ENCODE measurements at regions not wholly inside any gene's neighbourhood (a gene's known extent, or its start where the extent isn't known, plus 50 kb on each side); places are given as distances from the start of the nearest gene placed in this dataset.

- H3K36me3 Mint-ChIP-seq, result no peaks in the 10 kb centered on the region
Measured at GRCh38 chr16:9249534-9249933, 158.1 kb downstream of the HAPSTR1 start.

DNA sequence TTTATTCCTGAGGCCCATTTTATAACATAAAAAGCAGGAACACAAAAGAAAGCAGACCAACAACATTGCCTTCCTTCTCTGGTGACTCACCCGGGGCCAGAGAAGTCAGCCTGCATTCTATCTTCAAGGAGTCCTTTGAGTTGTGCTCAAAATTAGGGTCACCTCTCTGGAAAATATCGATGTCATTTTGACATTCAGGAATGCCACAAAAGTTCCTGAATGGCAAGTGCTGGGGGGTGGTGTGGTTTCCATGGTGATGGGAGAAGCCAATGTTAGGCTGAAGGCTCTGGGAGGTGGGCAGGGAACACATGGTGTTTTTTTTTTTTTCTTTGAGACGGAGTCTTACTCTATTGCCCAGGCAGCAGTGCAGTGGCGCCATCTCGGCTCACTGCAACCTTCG, 159.6 kb downstream of the HAPSTR1 start:
- H3K27me3 Mint-ChIP-seq, result no peaks in the 10 kb centered on the region
- CTCF ChIA-PET, result no interaction called here
- H3K4me3 Mint-ChIP-seq, result no peak overlapping the region
- H3K9me3 Mint-ChIP-seq, result no peaks in the 10 kb centered on the region
- DNase-seq, result no peak
- H3K4me1 Mint-ChIP-seq, result no peaks in the 10 kb centered on the region
- H3K36me3 Mint-ChIP-seq, result no peaks in the 10 kb centered on the region
- no peak overlapping the region for H3K27ac Mint-ChIP-seq

More at GRCh38 chr16:9249534-9249933, 158.1 kb downstream of the HAPSTR1 start:
- DNase-seq, result no peak
- no peak overlapping the region for H3K4me3 Mint-ChIP-seq
- no peaks in the 10 kb centered on the region for H3K9me3 Mint-ChIP-seq
- no peaks in the 10 kb centered on the region for H3K4me1 Mint-ChIP-seq
- H3K27me3 Mint-ChIP-seq, result peaks cover 3% of the 10 kb centered on the region
- CTCF ChIA-PET, result no interaction called here
- no peak overlapping the region for H3K27ac Mint-ChIP-seq

GRCh38 chr16:9254863-9255262, 163.4 kb downstream of the HAPSTR1 start:
- Mint-ChIP-seq H3K27ac (no peak overlapping the region), H3K9me3 (no peaks in the 10 kb centered on the region), H3K36me3 (no peaks in the 10 kb centered on the region), H3K4me3 (no peak overlapping the region), H3K27me3 (no peaks in the 10 kb centered on the region), H3K4me1 (no peaks in the 10 kb centered on the region)
- DNase-seq, result no peak
- CTCF ChIA-PET, result no interaction called here

DNA sequence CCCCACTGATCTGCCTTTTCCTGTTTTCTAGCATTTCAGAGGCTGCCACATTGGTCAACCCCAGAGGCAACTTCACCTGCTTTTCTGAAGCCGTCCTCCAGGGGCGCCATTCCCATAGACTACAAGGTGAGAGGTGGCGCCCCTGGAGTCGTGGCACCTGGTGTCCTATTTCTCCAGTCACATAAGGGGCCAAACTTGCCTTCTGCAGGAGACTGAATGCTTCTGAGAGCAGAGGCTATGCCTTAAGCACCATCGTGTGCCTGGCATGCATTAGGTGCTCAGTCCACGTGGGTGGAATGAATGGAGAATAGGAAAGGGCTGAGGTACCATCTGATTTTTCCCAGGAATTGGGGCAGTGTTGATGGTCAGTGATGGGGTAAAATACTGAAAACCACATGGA, 164.8 kb downstream of the HAPSTR1 start:
- no peaks in the 10 kb centered on the region for H3K27me3 Mint-ChIP-seq
- CTCF ChIA-PET, result interaction anchor here (0.9 to 1.3 kb wide), 3 partner anchors 10 to 14 kb away, joined by 3 read pairs; no protein-coding TSS in a partner anchor

DNA sequence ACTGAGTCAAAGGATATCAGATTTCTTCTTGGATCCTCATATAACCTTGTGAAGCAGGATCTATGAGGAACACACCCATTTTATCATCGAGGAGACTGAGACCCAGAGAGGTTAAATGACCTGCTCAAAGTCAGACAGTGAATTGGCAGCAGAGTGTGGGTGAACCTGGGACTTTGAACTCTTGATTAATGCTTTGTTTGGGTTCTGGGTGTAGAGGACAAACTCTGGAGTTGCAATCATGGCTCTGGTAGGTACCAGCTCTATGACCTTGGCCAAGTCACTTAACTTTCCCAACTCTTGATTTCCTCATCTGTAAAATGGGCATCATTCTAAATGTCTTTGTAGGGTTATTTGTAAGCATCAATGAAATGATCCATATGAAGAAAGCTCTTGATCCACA, 166.4 kb downstream of the HAPSTR1 start:
- H3K4me3 Mint-ChIP-seq, result no peak overlapping the region
- no peak overlapping the region for H3K27ac Mint-ChIP-seq
- no peaks in the 10 kb centered on the region for H3K36me3 Mint-ChIP-seq
- H3K4me1 Mint-ChIP-seq, result no peaks in the 10 kb centered on the region
- CTCF ChIA-PET, result interaction anchor here (0.6 to 1.5 kb wide), 5 partner anchors 8 to 1479 kb away, joined by 3 to 7 read pairs (median 3); partner anchors contain the start of gene GRIN2A
- H3K27me3 Mint-ChIP-seq, result peaks cover 4% of the 10 kb centered on the region
- no peaks in the 10 kb centered on the region for H3K9me3 Mint-ChIP-seq
- DNase-seq, result no peak

More for the DNA sequence above, 164.8 kb downstream of the HAPSTR1 start:
- Mint-ChIP-seq H3K36me3 (no peaks in the 10 kb centered on the region), H3K9me3 (no peaks in the 10 kb centered on the region), H3K4me3 (no peak overlapping the region), H3K27ac (no peak overlapping the region), H3K4me1 (no peaks in the 10 kb centered on the region)
- DNase-seq, result peak; percentile 41

GRCh38 chr16:9258423-9259051, 167.1 kb downstream of the HAPSTR1 start:
- Mint-ChIP-seq H3K4me3 (no peak overlapping the region), H3K27ac (no peak overlapping the region), H3K27me3 (peaks cover 4% of the 10 kb centered on the region), H3K36me3 (no peaks in the 10 kb centered on the region), H3K9me3 (no peaks in the 10 kb centered on the region), H3K4me1 (no peaks in the 10 kb centered on the region)
- peak; percentile 46 for DNase-seq
- CTCF ChIA-PET, result interaction anchor here (0.6 to 1.5 kb wide), 5 partner anchors 10 to 1479 kb away, joined by 3 to 7 read pairs (median 3); partner anchors contain the start of gene GRIN2A

DNA sequence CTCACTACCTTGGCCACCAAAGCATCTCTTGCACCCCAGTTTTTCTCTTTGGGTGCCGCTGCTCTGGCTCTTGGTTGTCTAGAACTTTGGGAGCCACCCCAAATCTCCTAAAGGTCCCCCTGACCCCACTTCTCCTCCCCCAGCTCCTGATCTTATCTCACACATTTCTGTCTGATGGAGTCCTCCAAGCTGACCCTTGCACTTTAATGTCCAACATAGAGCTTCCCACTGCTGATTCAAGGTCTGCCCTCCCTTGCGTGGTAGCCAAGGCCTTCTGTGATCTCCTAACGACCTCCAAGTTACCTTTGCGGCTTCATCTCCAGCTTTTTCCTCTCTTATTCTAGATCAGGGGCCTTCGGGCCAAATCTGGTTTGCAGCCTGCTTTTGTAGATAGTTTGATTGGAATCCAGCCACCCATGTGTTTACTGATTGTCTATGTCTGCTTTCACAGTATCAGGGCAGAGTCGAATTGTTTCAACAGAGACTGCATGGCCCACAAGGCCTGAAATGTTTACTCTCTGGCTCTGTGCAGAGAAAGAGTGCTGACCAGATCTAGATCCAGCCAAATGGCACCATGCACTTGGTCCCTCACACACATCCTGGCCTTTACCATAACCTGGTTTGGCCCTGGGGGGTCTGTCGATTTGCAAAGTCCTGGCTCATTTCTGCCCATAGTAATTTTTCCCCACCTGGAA, 168.6 kb downstream of the HAPSTR1 start:
- DNase-seq, result no peak
- Mint-ChIP-seq H3K27me3 (peaks cover 4% of the 10 kb centered on the region), H3K27ac (no peak overlapping the region), H3K36me3 (no peaks in the 10 kb centered on the region), H3K4me3 (no peak overlapping the region), H3K9me3 (no peaks in the 10 kb centered on the region), H3K4me1 (no peaks in the 10 kb centered on the region)
- CTCF ChIA-PET, result no interaction called here

- no peak overlapping the region for H3K27ac Mint-ChIP-seq
- DNase-seq, result no peak
- H3K36me3 Mint-ChIP-seq, result no peaks in the 10 kb centered on the region
- H3K4me1 Mint-ChIP-seq, result no peaks in the 10 kb centered on the region
- H3K9me3 Mint-ChIP-seq, result no peaks in the 10 kb centered on the region
- H3K27me3 Mint-ChIP-seq, result peaks cover 4% of the 10 kb centered on the region
- no peak overlapping the region for H3K4me3 Mint-ChIP-seq
- CTCF ChIA-PET, result no interaction called here
Measured at GRCh38 chr16:9260666-9261065, 169.2 kb downstream of the HAPSTR1 start.

DNA sequence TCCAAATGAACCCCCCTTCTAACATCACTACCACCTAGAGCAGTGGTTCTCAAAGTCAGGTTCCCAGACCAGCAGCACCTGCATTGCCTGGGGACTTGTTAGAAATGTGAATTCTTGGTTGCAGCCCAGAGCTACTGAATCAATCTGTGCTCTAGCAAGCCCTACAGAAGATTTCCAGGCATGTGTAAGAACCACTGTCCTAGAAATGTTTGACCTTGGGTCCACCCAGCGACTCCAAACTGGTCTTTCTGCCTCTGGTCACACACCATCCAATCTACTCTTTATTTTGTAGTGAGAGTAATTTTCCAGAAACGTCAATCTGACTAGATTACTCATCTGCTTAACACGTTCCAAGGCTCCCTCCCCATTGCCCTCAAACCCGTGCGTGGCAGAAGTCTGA, 169.9 kb downstream of the HAPSTR1 start:
- Mint-ChIP-seq H3K4me3 (no peak overlapping the region), H3K4me1 (no peaks in the 10 kb centered on the region), H3K36me3 (no peaks in the 10 kb centered on the region), H3K27me3 (peaks cover 4% of the 10 kb centered on the region), H3K9me3 (no peaks in the 10 kb centered on the region), H3K27ac (no peak overlapping the region)
- CTCF ChIA-PET, result no interaction called here
- no peak for DNase-seq

GRCh38 chr16:9262941-9263715, 171.7 kb downstream of the HAPSTR1 start:
- Mint-ChIP-seq H3K4me1 (no peaks in the 10 kb centered on the region), H3K27me3 (peaks cover 4% of the 10 kb centered on the region), H3K27ac (no peak overlapping the region), H3K36me3 (no peaks in the 10 kb centered on the region), H3K9me3 (no peaks in the 10 kb centered on the region), H3K4me3 (no peak overlapping the region)
- CTCF ChIA-PET, result interaction anchor here (2.2 kb wide), 1 partner anchor 10 kb away, joined by 6 read pairs; no protein-coding TSS in a partner anchor
- DNase-seq, result no peak

DNA sequence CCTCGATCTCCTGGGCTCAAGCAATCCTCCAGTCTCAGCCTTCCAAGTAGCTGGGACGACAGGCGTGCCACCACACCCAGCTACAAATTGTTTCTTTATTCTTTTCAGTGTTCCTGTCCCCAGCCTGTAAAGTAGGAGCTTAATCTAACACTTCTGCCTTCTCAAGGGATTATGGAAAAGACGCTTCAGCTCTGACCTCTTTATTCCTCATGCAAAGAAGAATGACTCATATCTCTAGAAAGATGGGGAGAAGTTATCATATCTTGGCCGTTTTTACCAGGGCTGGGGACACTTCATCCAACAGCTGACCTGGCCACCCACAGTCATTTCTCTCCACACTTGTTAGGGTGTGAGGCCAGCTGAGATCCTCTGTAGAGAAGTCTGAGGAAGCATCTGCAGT, 172.6 kb downstream of the HAPSTR1 start:
- no peaks in the 10 kb centered on the region for H3K36me3 Mint-ChIP-seq
- no peak overlapping the region for H3K27ac Mint-ChIP-seq
- H3K4me3 Mint-ChIP-seq, result no peak overlapping the region
- no peaks in the 10 kb centered on the region for H3K9me3 Mint-ChIP-seq
- no peak for DNase-seq
- peaks cover 4% of the 10 kb centered on the region for H3K27me3 Mint-ChIP-seq
- CTCF ChIA-PET, result interaction anchor here (2.2 kb wide), 1 partner anchor 9 kb away, joined by 6 read pairs; no protein-coding TSS in a partner anchor
- no peaks in the 10 kb centered on the region for H3K4me1 Mint-ChIP-seq

GRCh38 chr16:9268446-9268845, 177.0 kb downstream of the HAPSTR1 start:
- H3K27ac Mint-ChIP-seq, result no peak overlapping the region

GRCh38 chr16:9270424-9270823, 179.0 kb downstream of the HAPSTR1 start:
- DNase-seq, result no peak
- CTCF ChIA-PET, result interaction anchor here (1.2 kb wide), 1 partner anchor 12 kb away, joined by 5 read pairs; no protein-coding TSS in a partner anchor
- Mint-ChIP-seq H3K27ac (no peak overlapping the region), H3K4me3 (no peak overlapping the region), H3K9me3 (no peaks in the 10 kb centered on the region), H3K4me1 (no peaks in the 10 kb centered on the region), H3K27me3 (no peaks in the 10 kb centered on the region), H3K36me3 (no peaks in the 10 kb centered on the region)

More at GRCh38 chr16:9268446-9268845, 177.0 kb downstream of the HAPSTR1 start:
- no peak for DNase-seq
- H3K4me1 Mint-ChIP-seq, result no peaks in the 10 kb centered on the region
- H3K36me3 Mint-ChIP-seq, result no peaks in the 10 kb centered on the region
- no peaks in the 10 kb centered on the region for H3K27me3 Mint-ChIP-seq
- CTCF ChIA-PET, result interaction anchor here (0.8 kb wide), 1 partner anchor 10 kb away, joined by 3 read pairs; no protein-coding TSS in a partner anchor
- no peaks in the 10 kb centered on the region for H3K9me3 Mint-ChIP-seq
- no peak overlapping the region for H3K4me3 Mint-ChIP-seq

GRCh38 chr16:9270941-9271340, 179.5 kb downstream of the HAPSTR1 start:
- CTCF ChIA-PET, result interaction anchor here (0.6 to 1.2 kb wide), 2 partner anchors 13 to 26 kb away, joined by 3 to 5 read pairs; no protein-coding TSS in a partner anchor
- Mint-ChIP-seq H3K4me3 (no peak overlapping the region), H3K36me3 (no peaks in the 10 kb centered on the region), H3K27me3 (no peaks in the 10 kb centered on the region), H3K9me3 (no peaks in the 10 kb centered on the region), H3K4me1 (no peaks in the 10 kb centered on the region), H3K27ac (no peak overlapping the region)
- DNase-seq, result no peak

All from activated naive CD4-positive, alpha-beta T cell treated with anti-CD3 and anti-CD28 coated beads, Interleukin-2, amount 10 ng/mL, durations not matched to agents 7 days and 5 days (primary cell).